ENCODE measurements at regions not wholly inside any gene's neighbourhood (a gene's known extent, or its start where the extent isn't known, plus 50 kb on each side); places are given as distances from the start of the nearest gene placed in this dataset.
A peak's percentile ranks its signal among the peaks of the same experiment; 100 is the strongest.

GRCh38 chr4:20302336-20302735 is 50.6 kb downstream of the SLIT2 start:
- no peak overlapping the region for H3K4me3 ChIP-seq (replicated peaks in 1 of 2; ENCODE audit: low read depth in 2 of 2, low read length in 2 of 2)
- TF ChIP-seq CTCF (IDR thresholded peaks at IDR 0.05; ENCODE audit: low read depth, low read length), result no peak
- DNase-seq (ENCODE audit: low read depth in 2 of 2), result no peak

- DNase-seq (ENCODE audit: low read depth in 2 of 2), result peak; percentile 64 to 69
- TF ChIP-seq CTCF (IDR thresholded peaks at IDR 0.05; ENCODE audit: low read depth, low read length), result peak; percentile 39
- no peak overlapping the region for H3K4me3 ChIP-seq (replicated peaks in 1 of 2; ENCODE audit: low read depth in 2 of 2, low read length in 2 of 2)
Observed at GRCh38 chr4:20305976-20306375, 54.3 kb downstream of the SLIT2 start.

- no peak for DNase-seq (ENCODE audit: low read depth in 2 of 2)
- H3K4me3 ChIP-seq (replicated peaks in 1 of 2; ENCODE audit: low read depth in 2 of 2, low read length in 2 of 2), result no peak overlapping the region
- no peak for TF ChIP-seq CTCF (IDR thresholded peaks at IDR 0.05; ENCODE audit: low read depth, low read length)
Observed at GRCh38 chr4:20311856-20312255, 60.2 kb downstream of the SLIT2 start.

GRCh38 chr4:20313237-20314030 is 61.7 kb downstream of the SLIT2 start:
- no peak for TF ChIP-seq CTCF (IDR thresholded peaks at IDR 0.05; ENCODE audit: low read depth, low read length)
- DNase-seq (ENCODE audit: low read depth in 2 of 2), result peak in 1 of 2 donors; percentile 44
- H3K4me3 ChIP-seq (replicated peaks in 1 of 2; ENCODE audit: low read depth in 2 of 2, low read length in 2 of 2), result no peak overlapping the region

- DNase-seq (ENCODE audit: low read depth in 2 of 2), result peak in 1 of 2 donors; percentile 22
Observed at GRCh38 chr4:20317424-20317985, 65.8 kb downstream of the SLIT2 start.

More at GRCh38 chr4:20317424-20317985, 65.8 kb downstream of the SLIT2 start:
- H3K4me3 ChIP-seq (replicated peaks in 1 of 2; ENCODE audit: low read depth in 2 of 2, low read length in 2 of 2), result no peak overlapping the region
- TF ChIP-seq CTCF (IDR thresholded peaks at IDR 0.05; ENCODE audit: low read depth, low read length), result no peak

Measured in cardiac fibroblast (primary cell).